WTC11 (cell line): ENCODE measurements at regions not wholly inside any gene's neighbourhood (a gene's known extent, or its start where the extent isn't known, plus 50 kb on each side); places are given as distances from the start of the nearest gene placed in this dataset.

Experiments used
- ATAC-seq: fragments of 200-7000 bp; cut with Tn5 transposase; 2 replicates; pipeline ENCODE4 v1.10.0; 2021; ENCODE audit warnings: mild to moderate bottlenecking, moderate library complexity
- CTCF ChIA-PET: fragments of 300-600 bp; sonication (Branson Sonifier 250); formaldehyde crosslinking; loops from one replicate; lab custom pipeline; 2021; ENCODE audit warnings: antibody characterized with exemption; lab: Charles Lee
- POLR2A ChIA-PET: fragments of 350-600 bp; sonication (Branson Sonifier 250); formaldehyde crosslinking; loops from one replicate; lab custom pipeline; 2021; ENCODE audit warnings: antibody characterized with exemption; lab: Charles Lee
- DNase-seq: peaks from one replicate; pipeline ENCODE4 v3.0.0; 2021; ENCODE audit warnings: low spot score
- H3K27ac Mint-ChIP-seq: 2 replicates; pipeline ENCODE4 v1.8.0; 2021; ENCODE audit warnings: mixed read lengths
- H3K27me3 Mint-ChIP-seq: 2 replicates; pipeline ENCODE4 v1.8.0; 2021; ENCODE audit warnings: low read depth, mild to moderate bottlenecking, moderate library complexity, mixed read lengths
- H3K36me3 Mint-ChIP-seq: 2 replicates; pipeline ENCODE4 v1.8.0; 2021; ENCODE audit warnings: mixed read lengths
- H3K4me1 Mint-ChIP-seq: 2 replicates; pipeline ENCODE4 v1.8.0; 2022; ENCODE audit warnings: mixed read lengths
- H3K4me3 Mint-ChIP-seq: 2 replicates; pipeline ENCODE4 v1.8.0; 2021; ENCODE audit warnings: mild to moderate bottlenecking, moderate library complexity, mixed read lengths
- H3K9me3 Mint-ChIP-seq: 2 replicates; pipeline ENCODE4 v1.8.0; 2021; ENCODE audit warnings: mixed read lengths
- ARID4B ChIP-seq: sonication (generic); formaldehyde crosslinking; IDR thresholded peaks from 2 replicates; pipeline ENCODE4 v1.8.0; 2023; ENCODE audit warnings: missing genetic modification reagents, mild to moderate bottlenecking, borderline replicate concordance
- CBFB ChIP-seq: sonication (generic); formaldehyde crosslinking; IDR thresholded peaks from 2 replicates; pipeline ENCODE4 v1.8.1; 2022; ENCODE audit warnings: mild to moderate bottlenecking, low read depth, missing genetic modification reagents
- CREM ChIP-seq: sonication (generic); formaldehyde crosslinking; IDR thresholded peaks from 2 replicates; pipeline ENCODE4 v1.8.1; 2022; ENCODE audit warnings: mild to moderate bottlenecking, missing genetic modification reagents, moderate library complexity
- FOXK1 ChIP-seq: sonication (generic); formaldehyde crosslinking; IDR thresholded peaks from 2 replicates; pipeline ENCODE4 v1.8.0; 2022; ENCODE audit warnings: mild to moderate bottlenecking, moderate library complexity, missing genetic modification reagents
- GRHL2 ChIP-seq: fragments of 250-450 bp; sonication (Bioruptor Pico); IDR thresholded peaks from 2 replicates; pipeline ENCODE4 v1.8.0; 2022; ENCODE audit warnings: mild to moderate bottlenecking, moderate library complexity; ENCODE audit not compliant: insufficient replicate concordance, severe bottlenecking
- GTF2I ChIP-seq: fragments of 250-450 bp; sonication (Bioruptor Pico); conservative IDR thresholded peaks from 2 replicates; pipeline ENCODE4 v1.4.0; 2021; ENCODE audit warnings: mild to moderate bottlenecking
- MXD4 ChIP-seq: fragments of 250-450 bp; sonication (Bioruptor Pico); IDR thresholded peaks from 2 replicates; pipeline ENCODE4 v1.8.0; 2021; ENCODE audit warnings: mild to moderate bottlenecking, moderate library complexity, borderline replicate concordance
- NFATC4 ChIP-seq: fragments of 250-450 bp; sonication (Bioruptor Pico); IDR thresholded peaks from 2 replicates; pipeline ENCODE4 v1.9.0; 2021; ENCODE audit warnings: mild to moderate bottlenecking
- NR3C1 ChIP-seq: sonication (generic); formaldehyde crosslinking; conservative IDR thresholded peaks from 2 replicates; pipeline ENCODE4 v1.8.1; 2023; ENCODE audit warnings: low read depth, mild to moderate bottlenecking, missing genetic modification reagents
- OVOL2 ChIP-seq: fragments of 250-450 bp; sonication (Bioruptor Pico); IDR thresholded peaks from 2 replicates; pipeline ENCODE4 v1.9.0; 2021; ENCODE audit warnings: mild to moderate bottlenecking, borderline replicate concordance
- RELA ChIP-seq: sonication (generic); formaldehyde crosslinking; IDR thresholded peaks from 2 replicates; pipeline ENCODE4 v1.8.1; 2022; ENCODE audit warnings: missing genetic modification reagents, mild to moderate bottlenecking, borderline replicate concordance
- SOX15 ChIP-seq: fragments of 250-450 bp; sonication (Bioruptor Pico); IDR thresholded peaks from 2 replicates; pipeline ENCODE4 v1.9.0; 2021; ENCODE audit warnings: mild to moderate bottlenecking
- TP53 ChIP-seq: sonication (generic); formaldehyde crosslinking; IDR thresholded peaks from 2 replicates; pipeline ENCODE4 v1.8.1; 2023; ENCODE audit warnings: mild to moderate bottlenecking, missing genetic modification reagents
- ZNF138 ChIP-seq: sonication (generic); formaldehyde crosslinking; conservative IDR thresholded peaks from 2 replicates; pipeline ENCODE4 v1.8.1; 2022; ENCODE audit warnings: mild to moderate bottlenecking, moderate library complexity, missing genetic modification reagents
- ZNF232 ChIP-seq: sonication (generic); formaldehyde crosslinking; IDR thresholded peaks from 2 replicates; pipeline ENCODE4 v1.8.0; 2022; ENCODE audit warnings: mild to moderate bottlenecking, missing genetic modification reagents
- ZNF396 ChIP-seq: fragments of 250-450 bp; sonication (Bioruptor Pico); IDR thresholded peaks from 2 replicates; pipeline ENCODE4 v1.8.0; 2021; ENCODE audit warnings: mild to moderate bottlenecking, moderate library complexity, borderline replicate concordance
- ZSCAN18 ChIP-seq: fragments of 250-450 bp; sonication (Bioruptor Pico); IDR thresholded peaks from 2 replicates; pipeline ENCODE4 v2.1.2; 2022; ENCODE audit warnings: mild to moderate bottlenecking, moderate library complexity
- TF ChIP-seq, protein P1 (sequence below): sonication (generic); formaldehyde crosslinking; IDR thresholded peaks from 2 replicates; pipeline ENCODE4 v1.8.0; 2023; ENCODE audit warnings: missing genetic modification reagents
- TF ChIP-seq, protein P2 (sequence below): fragments of 250-450 bp; sonication (Bioruptor Pico); IDR thresholded peaks from 2 replicates; pipeline ENCODE4 v1.9.0; 2021; ENCODE audit warnings: mild to moderate bottlenecking
- TF ChIP-seq, protein P3 (sequence below): sonication (generic); formaldehyde crosslinking; IDR thresholded peaks from 2 replicates; pipeline ENCODE4 v1.8.0; 2023; ENCODE audit warnings: mild to moderate bottlenecking, missing genetic modification reagents
- TF ChIP-seq, protein P4 (sequence below): sonication (generic); formaldehyde crosslinking; IDR thresholded peaks from 2 replicates; pipeline ENCODE4 v1.8.1; 2023; ENCODE audit warnings: mild to moderate bottlenecking, missing genetic modification reagents, moderate library complexity

GRCh38 chr9:29714860-29715259 is 2141.6 kb upstream of the C9orf72 start (continued):
- no peak for TF ChIP-seq ZSCAN18 (CRISPR knock-in tag)
- TF ChIP-seq, protein P1, sequence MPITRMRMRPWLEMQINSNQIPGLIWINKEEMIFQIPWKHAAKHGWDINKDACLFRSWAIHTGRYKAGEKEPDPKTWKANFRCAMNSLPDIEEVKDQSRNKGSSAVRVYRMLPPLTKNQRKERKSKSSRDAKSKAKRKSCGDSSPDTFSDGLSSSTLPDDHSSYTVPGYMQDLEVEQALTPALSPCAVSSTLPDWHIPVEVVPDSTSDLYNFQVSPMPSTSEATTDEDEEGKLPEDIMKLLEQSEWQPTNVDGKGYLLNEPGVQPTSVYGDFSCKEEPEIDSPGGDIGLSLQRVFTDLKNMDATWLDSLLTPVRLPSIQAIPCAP = no peak
- no peak for TF ChIP-seq CREM (CRISPR knock-in tag)
- TF ChIP-seq SOX15 = no peak
- TF ChIP-seq CBFB (CRISPR knock-in tag) = no peak
- TF ChIP-seq, all 79 proteins: peak for 0

- H3K27me3 Mint-ChIP-seq = no peaks in the 10 kb centered on the region
- TF ChIP-seq NR3C1 (no peak), GRHL2 (no peak), NFATC4 (CRISPR knock-in tag) (no peak), ZNF232 (CRISPR knock-in tag) (no peak), GTF2I (CRISPR knock-in tag) (no peak), ARID4B (CRISPR knock-in tag) (no peak), OVOL2 (CRISPR knock-in tag) (no peak), FOXK1 (CRISPR knock-in tag) (no peak), ZNF138 (no peak), TP53 (CRISPR knock-in tag) (no peak), MXD4 (CRISPR knock-in tag) (no peak), ZNF396 (no peak), RELA (CRISPR knock-in tag) (no peak)
- TF ChIP-seq, protein P2, sequence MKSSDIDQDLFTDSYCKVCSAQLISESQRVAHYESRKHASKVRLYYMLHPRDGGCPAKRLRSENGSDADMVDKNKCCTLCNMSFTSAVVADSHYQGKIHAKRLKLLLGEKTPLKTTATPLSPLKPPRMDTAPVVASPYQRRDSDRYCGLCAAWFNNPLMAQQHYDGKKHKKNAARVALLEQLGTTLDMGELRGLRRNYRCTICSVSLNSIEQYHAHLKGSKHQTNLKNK (CRISPR knock-in tag) = no peak
- TF ChIP-seq, protein P3, sequence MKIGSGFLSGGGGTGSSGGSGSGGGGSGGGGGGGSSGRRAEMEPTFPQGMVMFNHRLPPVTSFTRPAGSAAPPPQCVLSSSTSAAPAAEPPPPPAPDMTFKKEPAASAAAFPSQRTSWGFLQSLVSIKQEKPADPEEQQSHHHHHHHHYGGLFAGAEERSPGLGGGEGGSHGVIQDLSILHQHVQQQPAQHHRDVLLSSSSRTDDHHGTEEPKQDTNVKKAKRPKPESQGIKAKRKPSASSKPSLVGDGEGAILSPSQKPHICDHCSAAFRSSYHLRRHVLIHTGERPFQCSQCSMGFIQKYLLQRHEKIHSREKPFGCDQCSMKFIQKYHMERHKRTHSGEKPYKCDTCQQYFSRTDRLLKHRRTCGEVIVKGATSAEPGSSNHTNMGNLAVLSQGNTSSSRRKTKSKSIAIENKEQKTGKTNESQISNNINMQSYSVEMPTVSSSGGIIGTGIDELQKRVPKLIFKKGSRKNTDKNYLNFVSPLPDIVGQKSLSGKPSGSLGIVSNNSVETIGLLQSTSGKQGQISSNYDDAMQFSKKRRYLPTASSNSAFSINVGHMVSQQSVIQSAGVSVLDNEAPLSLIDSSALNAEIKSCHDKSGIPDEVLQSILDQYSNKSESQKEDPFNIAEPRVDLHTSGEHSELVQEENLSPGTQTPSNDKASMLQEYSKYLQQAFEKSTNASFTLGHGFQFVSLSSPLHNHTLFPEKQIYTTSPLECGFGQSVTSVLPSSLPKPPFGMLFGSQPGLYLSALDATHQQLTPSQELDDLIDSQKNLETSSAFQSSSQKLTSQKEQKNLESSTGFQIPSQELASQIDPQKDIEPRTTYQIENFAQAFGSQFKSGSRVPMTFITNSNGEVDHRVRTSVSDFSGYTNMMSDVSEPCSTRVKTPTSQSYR (CRISPR knock-in tag) = no peak
- TF ChIP-seq, protein P4, sequence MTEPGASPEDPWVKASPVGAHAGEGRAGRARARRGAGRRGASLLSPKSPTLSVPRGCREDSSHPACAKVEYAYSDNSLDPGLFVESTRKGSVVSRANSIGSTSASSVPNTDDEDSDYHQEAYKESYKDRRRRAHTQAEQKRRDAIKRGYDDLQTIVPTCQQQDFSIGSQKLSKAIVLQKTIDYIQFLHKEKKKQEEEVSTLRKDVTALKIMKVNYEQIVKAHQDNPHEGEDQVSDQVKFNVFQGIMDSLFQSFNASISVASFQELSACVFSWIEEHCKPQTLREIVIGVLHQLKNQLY (CRISPR knock-in tag) = no peak
- ATAC-seq (no peak), DNase-seq (no peak)
- H3K4me1 Mint-ChIP-seq = peaks cover 12% of the 10 kb centered on the region
- no peaks in the 10 kb centered on the region for H3K36me3 Mint-ChIP-seq
- ChIA-PET POLR2A (no interaction called here), CTCF (no interaction called here)
- no peak overlapping the region for H3K27ac Mint-ChIP-seq
- peaks cover 3% of the 10 kb centered on the region; the same call in 1 of the 2 replicates for H3K9me3 Mint-ChIP-seq
- H3K4me3 Mint-ChIP-seq = no peak overlapping the region
Observed at GRCh38 chr9:29717631-29718030, 2144.3 kb upstream of the C9orf72 start.
